GM18907 (cell line): ENCODE measurements at regions not wholly inside any gene's neighbourhood (a gene's known extent, or its start where the extent isn't known, plus 50 kb on each side); places are given as distances from the start of the nearest gene placed in this dataset.

ENCODE experiments used
- ATAC-seq: cut with Tn5 transposase; IDR thresholded peaks from one replicate; pipeline ENCODE4 v1.9.1; 2021; ENCODE audit warnings: mild to moderate bottlenecking, moderate library complexity; ENCODE audit not compliant: unreplicated experiment

- no peak for ATAC-seq
These were observed 128.2 kb upstream of the OBI1 start for GRCh38 chr13:78787190-78787589.

GRCh38 chr13:78786459-78786858 is 127.5 kb upstream of the OBI1 start:
- ATAC-seq, result no peak

GRCh38 chr13:78785764-78786163 is 126.8 kb upstream of the OBI1 start:
- no peak for ATAC-seq

- no peak for ATAC-seq
These were observed 125.2 kb upstream of the OBI1 start for GRCh38 chr13:78784014-78784750.

- no peak for ATAC-seq
These were observed 121.8 kb upstream of the OBI1 start for GRCh38 chr13:78780708-78781107.

- ATAC-seq, result no peak
These were observed 120.7 kb upstream of the OBI1 start for GRCh38 chr13:78779608-78780007.

- no peak for ATAC-seq
These were observed 119.0 kb upstream of the OBI1 start for GRCh38 chr13:78777976-78778375.

- no peak for ATAC-seq
These were observed 118.4 kb upstream of the OBI1 start for GRCh38 chr13:78777396-78777795.

- ATAC-seq, result no peak
These were observed 114.0 kb upstream of the OBI1 start for GRCh38 chr13:78772933-78773332.

- ATAC-seq, result no peak
These were observed 111.6 kb upstream of the OBI1 start for GRCh38 chr13:78770601-78771000.

- ATAC-seq, result no peak
These were observed 110.0 kb upstream of the OBI1 start for GRCh38 chr13:78768950-78769349.

- ATAC-seq, result no peak
These were observed 105.7 kb upstream of the OBI1 start for GRCh38 chr13:78764665-78765064.

GRCh38 chr13:78762825-78763224 is 103.9 kb upstream of the OBI1 start:
- ATAC-seq, result no peak

GRCh38 chr13:78759704-78760103 is 100.7 kb upstream of the OBI1 start:
- no peak for ATAC-seq

GRCh38 chr13:78758549-78758948 is 99.6 kb upstream of the OBI1 start:
- ATAC-seq, result no peak

GRCh38 chr13:78753435-78753834 is 94.5 kb upstream of the OBI1 start:
- ATAC-seq, result no peak

- no peak for ATAC-seq
These were observed 91.8 kb upstream of the OBI1 start for GRCh38 chr13:78750735-78751134.

- ATAC-seq, result no peak
These were observed 85.0 kb upstream of the OBI1 start for GRCh38 chr13:78743973-78744372.

- no peak for ATAC-seq
These were observed 83.7 kb upstream of the OBI1 start for GRCh38 chr13:78742659-78743058.

GRCh38 chr13:78736142-78736541 is 77.2 kb upstream of the OBI1 start:
- no peak for ATAC-seq

GRCh38 chr13:78732445-78733017 is 73.6 kb upstream of the OBI1 start:
- ATAC-seq, result no peak

- ATAC-seq, result no peak
These were observed 63.7 kb upstream of the OBI1 start for GRCh38 chr13:78722700-78723099.

GRCh38 chr13:78719367-78719766 is 60.4 kb upstream of the OBI1 start:
- no peak for ATAC-seq
